Thyroid gland (tissue), 4 donors: ENCODE measurements at regions not wholly inside any gene's neighbourhood (a gene's known extent, or its start where the extent isn't known, plus 50 kb on each side); places are given as distances from the start of the nearest gene placed in this dataset.

Experiments
- POLR2A ChIP-seq, 2 donors: fragments of 450-650 bp; IDR thresholded peaks; one replicate each; pipeline ENCODE4 v1.6.1; 2017; ENCODE audit warnings: antibody characterized with exemption in 2 of 2, mild to moderate bottlenecking in 2 of 2, moderate library complexity in 1 of 2
- TF ChIP-seq, protein P1 (sequence below), 6 experiments: fragments of 200-600 bp in 3 of 6; fragments of 450-650 bp in 3 of 6; sonication (generic) in 3 of 6; IDR thresholded peaks; one replicate each; pipeline ENCODE4 v1.5.1; 2016 to 2019; ENCODE audit warnings: antibody characterized with exemption in 6 of 6, mild to moderate bottlenecking in 2 of 6, inconsistent platforms in 1 of 6, moderate library complexity in 1 of 6

DNA sequence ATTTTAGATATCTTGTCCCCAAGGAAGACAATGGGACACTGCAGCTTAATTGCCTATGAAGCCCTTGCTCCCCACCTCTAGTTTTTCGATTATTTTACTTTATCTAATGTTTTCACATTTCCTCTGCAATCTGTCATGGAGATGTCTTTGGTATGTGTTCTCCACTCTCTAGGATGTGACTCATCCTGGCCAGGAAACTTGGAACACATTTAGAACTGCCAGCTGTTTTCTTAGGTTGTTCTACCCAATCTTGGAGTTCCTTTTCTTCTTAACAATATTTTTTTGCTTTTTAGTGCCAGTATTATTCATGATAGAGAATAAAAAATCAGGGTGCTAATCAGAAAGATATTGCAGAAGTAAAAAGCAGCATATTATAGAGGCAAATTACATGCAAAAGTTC lies 101.7 kb upstream of the CLEC14A start:
- TF ChIP-seq, protein P1, sequence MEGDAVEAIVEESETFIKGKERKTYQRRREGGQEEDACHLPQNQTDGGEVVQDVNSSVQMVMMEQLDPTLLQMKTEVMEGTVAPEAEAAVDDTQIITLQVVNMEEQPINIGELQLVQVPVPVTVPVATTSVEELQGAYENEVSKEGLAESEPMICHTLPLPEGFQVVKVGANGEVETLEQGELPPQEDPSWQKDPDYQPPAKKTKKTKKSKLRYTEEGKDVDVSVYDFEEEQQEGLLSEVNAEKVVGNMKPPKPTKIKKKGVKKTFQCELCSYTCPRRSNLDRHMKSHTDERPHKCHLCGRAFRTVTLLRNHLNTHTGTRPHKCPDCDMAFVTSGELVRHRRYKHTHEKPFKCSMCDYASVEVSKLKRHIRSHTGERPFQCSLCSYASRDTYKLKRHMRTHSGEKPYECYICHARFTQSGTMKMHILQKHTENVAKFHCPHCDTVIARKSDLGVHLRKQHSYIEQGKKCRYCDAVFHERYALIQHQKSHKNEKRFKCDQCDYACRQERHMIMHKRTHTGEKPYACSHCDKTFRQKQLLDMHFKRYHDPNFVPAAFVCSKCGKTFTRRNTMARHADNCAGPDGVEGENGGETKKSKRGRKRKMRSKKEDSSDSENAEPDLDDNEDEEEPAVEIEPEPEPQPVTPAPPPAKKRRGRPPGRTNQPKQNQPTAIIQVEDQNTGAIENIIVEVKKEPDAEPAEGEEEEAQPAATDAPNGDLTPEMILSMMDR (IDR thresholded peaks at IDR 0.05): no peak
- TF ChIP-seq POLR2A (IDR thresholded peaks at IDR 0.05): no peak
